BLaER1 (cell line): ENCODE measurements at regions not wholly inside any gene's neighbourhood (a gene's known extent, or its start where the extent isn't known, plus 50 kb on each side); places are given as distances from the start of the nearest gene placed in this dataset.

Experiments used
- H3K27ac ChIP-seq: shearing (Covaris generic); formaldehyde crosslinking; 2 replicates; pipeline ENCODE4 v1.8.1; 2022
- H3K27me3 ChIP-seq: shearing (Covaris generic); formaldehyde crosslinking; 2 replicates; pipeline ENCODE4 v1.8.1; 2022
- H3K36me3 ChIP-seq: shearing (Covaris generic); formaldehyde crosslinking; 2 replicates; pipeline ENCODE4 v1.8.1; 2022
- H3K4me1 ChIP-seq: shearing (Covaris generic); formaldehyde crosslinking; 2 replicates; pipeline ENCODE4 v1.8.1; 2022
- H3K4me2 ChIP-seq: shearing (Covaris generic); formaldehyde crosslinking; 2 replicates; pipeline ENCODE4 v1.8.1; 2022
- H3K4me3 ChIP-seq: shearing (Covaris generic); formaldehyde crosslinking; 2 replicates; pipeline ENCODE4 v1.8.1; 2022
- H3K9ac ChIP-seq: shearing (Covaris generic); formaldehyde crosslinking; 2 replicates; pipeline ENCODE4 v1.8.1; 2022
- H3K9me3 ChIP-seq: shearing (Covaris generic); formaldehyde crosslinking; 2 replicates; pipeline ENCODE4 v1.8.1; 2022
- H4K20me1 ChIP-seq: shearing (Covaris generic); formaldehyde crosslinking; 2 replicates; pipeline ENCODE4 v1.8.1; 2022
- Cebpa-rat ChIP-seq: shearing (Covaris generic); IDR thresholded peaks from 2 replicates; pipeline ENCODE4 v1.8.1; 2022

DNA sequence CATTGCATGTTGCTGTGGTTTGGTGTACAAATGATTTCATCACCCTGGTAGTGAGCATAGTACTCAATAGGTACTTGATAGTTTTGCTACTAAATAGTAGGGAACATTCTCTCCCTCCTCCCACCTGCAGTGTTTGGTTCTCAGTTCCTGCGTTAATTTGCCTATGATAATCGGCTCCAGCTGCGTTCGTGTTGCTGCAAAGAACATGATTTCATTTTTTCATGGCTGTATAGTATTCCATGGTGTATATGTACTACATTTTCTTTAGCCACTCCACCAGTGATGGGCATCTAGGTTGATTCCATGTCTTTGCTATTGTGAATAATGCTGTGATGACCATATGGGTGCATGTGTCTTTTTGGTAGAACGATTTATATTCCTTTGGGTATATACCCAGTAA is 903.4 kb downstream of the TTLL7 start:
- H3K4me1 ChIP-seq = no peaks in the 10 kb centered on the region
- no peaks in the 10 kb centered on the region for H3K9me3 ChIP-seq
- no peak overlapping the region for H3K4me2 ChIP-seq
- H3K27me3 ChIP-seq = no peaks in the 10 kb centered on the region
- H3K4me3 ChIP-seq = no peak overlapping the region
- H3K9ac ChIP-seq = no peak overlapping the region
- TF ChIP-seq Cebpa-rat = no peak
- H3K27ac ChIP-seq = no peak overlapping the region
- no peaks in the 10 kb centered on the region for H3K36me3 ChIP-seq
- no peaks in the 10 kb centered on the region for H4K20me1 ChIP-seq

DNA sequence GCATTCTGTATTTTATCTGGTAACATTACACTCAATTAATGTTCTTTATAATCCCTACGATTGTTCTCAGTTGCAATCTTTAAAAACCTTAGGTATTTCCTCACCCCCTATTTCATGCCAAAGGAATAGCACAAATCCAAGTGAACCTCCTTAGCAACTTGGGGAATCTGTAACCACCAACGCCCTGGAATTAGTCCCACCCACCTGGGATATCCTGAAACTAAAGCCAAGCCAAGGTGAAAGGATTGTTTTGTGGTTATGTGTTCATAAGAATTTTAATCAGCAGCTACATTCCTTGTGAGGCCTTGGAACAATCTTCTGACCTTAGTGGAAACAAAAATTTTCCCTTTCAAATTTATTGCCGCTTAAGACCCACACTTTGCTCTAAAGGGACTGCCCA is 908.7 kb downstream of the TTLL7 start:
- no peaks in the 10 kb centered on the region for H3K36me3 ChIP-seq

DNA sequence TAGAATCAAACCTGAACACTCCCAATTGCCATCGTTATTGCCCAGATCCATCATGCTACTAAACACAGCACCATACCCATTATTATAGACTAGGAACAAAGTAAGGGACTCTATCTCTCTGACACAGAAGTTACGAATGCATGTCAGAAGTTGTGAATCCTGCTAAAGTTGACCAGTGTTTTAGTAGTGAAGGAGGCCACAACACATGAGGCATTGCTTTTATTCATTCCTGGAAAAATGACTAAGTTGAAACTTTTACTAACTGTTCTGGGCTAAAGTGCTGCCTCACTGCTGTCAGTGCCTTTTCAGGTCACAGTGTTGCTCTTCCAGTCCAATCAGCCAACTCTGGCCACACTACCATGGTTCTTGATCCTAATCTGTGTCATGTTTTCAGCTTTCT is 911.1 kb downstream of the TTLL7 start:
- Histone ChIP-seq H3K36me3 (no peaks in the 10 kb centered on the region), H3K9ac (no peak overlapping the region), H3K9me3 (no peaks in the 10 kb centered on the region), H4K20me1 (no peaks in the 10 kb centered on the region), H3K4me2 (no peak overlapping the region), H3K27me3 (no peaks in the 10 kb centered on the region), H3K4me1 (no peaks in the 10 kb centered on the region), H3K27ac (no peak overlapping the region), H3K4me3 (no peak overlapping the region)
- TF ChIP-seq Cebpa-rat = no peak

More for the DNA sequence above, 908.7 kb downstream of the TTLL7 start:
- no peak overlapping the region for H3K27ac ChIP-seq
- H3K4me2 ChIP-seq = no peak overlapping the region
- TF ChIP-seq Cebpa-rat = no peak
- no peaks in the 10 kb centered on the region for H3K27me3 ChIP-seq
- H3K4me1 ChIP-seq = no peaks in the 10 kb centered on the region
- no peak overlapping the region for H3K9ac ChIP-seq
- H3K4me3 ChIP-seq = no peak overlapping the region
- no peaks in the 10 kb centered on the region for H4K20me1 ChIP-seq
- no peaks in the 10 kb centered on the region for H3K9me3 ChIP-seq

DNA sequence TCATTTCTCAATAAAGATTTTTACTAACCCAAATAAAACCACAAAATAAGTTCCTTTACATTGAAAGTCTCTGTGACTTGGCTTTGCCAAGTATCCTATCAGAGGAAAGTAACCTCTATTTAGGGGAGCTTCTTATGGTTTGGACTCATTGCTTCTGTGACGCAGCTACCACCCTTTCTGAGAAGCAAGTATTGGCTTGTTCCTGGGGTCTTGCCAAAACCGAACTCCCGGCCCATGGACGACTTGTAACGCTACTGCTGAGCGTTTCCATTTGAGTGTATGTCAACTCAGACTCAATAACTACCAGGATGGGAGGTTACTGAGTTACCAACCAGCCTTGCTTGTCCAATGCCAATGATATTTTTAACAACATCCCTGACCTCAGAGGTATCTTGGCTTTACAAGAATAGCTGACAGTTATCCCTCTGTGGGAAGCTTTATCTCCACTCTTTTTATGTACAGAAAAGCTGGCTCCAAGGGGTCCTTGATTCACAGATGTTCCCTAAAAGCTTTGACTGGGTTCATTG is 911.9 kb downstream of the TTLL7 start:
- Histone ChIP-seq H3K36me3 (no peaks in the 10 kb centered on the region), H3K9me3 (no peaks in the 10 kb centered on the region), H4K20me1 (no peaks in the 10 kb centered on the region), H3K4me3 (no peak overlapping the region), H3K9ac (no peak overlapping the region), H3K4me2 (no peak overlapping the region), H3K27ac (no peak overlapping the region), H3K27me3 (no peaks in the 10 kb centered on the region), H3K4me1 (no peaks in the 10 kb centered on the region)
- no peak for TF ChIP-seq Cebpa-rat

DNA sequence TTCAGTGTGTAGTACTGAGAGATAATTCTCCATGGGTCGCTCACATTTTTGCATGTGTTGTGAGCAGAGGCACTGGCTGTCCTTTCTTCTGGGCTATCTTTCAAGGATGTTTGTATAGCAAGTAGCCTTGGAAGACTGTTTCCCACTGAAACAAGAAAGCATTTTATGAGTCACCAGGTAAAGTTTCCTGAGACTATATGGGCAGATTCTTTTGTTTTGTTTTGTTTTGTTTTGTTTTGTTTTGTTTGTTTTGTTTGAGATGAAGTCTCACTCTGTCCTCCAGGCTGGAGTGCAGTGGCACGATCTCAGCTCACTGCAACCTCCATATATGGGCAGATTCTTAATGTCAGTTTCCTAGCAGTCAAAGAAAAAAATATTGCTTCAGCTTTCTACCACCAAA is 912.6 kb downstream of the TTLL7 start:
- no peak for TF ChIP-seq Cebpa-rat
- no peaks in the 10 kb centered on the region for H3K27me3 ChIP-seq
- no peaks in the 10 kb centered on the region for H3K9me3 ChIP-seq
- H3K36me3 ChIP-seq = no peaks in the 10 kb centered on the region
- H3K27ac ChIP-seq = no peak overlapping the region
- H4K20me1 ChIP-seq = no peaks in the 10 kb centered on the region
- H3K4me1 ChIP-seq = no peaks in the 10 kb centered on the region
- H3K4me3 ChIP-seq = no peak overlapping the region
- H3K4me2 ChIP-seq = no peak overlapping the region
- H3K9ac ChIP-seq = no peak overlapping the region

DNA sequence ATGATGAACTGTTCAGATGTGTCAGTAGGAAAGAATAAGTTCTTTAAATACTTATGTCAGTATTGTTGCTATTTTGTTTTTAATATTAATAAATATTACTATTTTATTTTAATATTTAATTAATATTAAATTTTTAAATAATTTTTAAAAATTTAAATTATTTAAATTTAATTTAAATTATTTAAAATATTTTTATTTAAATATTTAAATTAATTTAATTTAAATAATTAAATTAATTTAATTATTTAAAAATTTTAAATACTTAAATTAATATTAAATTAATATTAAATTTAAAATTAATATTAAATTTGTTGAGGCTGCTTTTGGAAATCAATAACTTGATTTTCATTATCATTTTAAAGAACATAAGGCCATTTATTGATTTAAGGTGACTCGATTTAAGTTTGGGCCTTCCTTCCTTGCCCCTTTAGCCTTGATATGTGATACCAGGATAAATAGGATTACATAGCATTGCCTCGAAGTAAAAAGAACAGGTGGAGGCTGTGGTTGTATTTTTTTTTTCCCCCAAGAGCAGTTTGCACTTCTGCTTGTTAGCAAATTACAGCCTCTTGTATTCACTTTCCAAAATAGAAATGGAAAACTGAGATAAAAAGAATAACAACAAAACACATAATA is 915.2 kb downstream of the TTLL7 start:
- no peaks in the 10 kb centered on the region for H3K36me3 ChIP-seq
- H3K4me3 ChIP-seq = no peak overlapping the region
- no peak overlapping the region for H3K9ac ChIP-seq
- H3K4me1 ChIP-seq = no peaks in the 10 kb centered on the region
- no peaks in the 10 kb centered on the region for H3K27me3 ChIP-seq
- H3K27ac ChIP-seq = no peak overlapping the region
- no peak overlapping the region for H3K4me2 ChIP-seq
- no peaks in the 10 kb centered on the region for H4K20me1 ChIP-seq
- TF ChIP-seq Cebpa-rat = no peak
- H3K9me3 ChIP-seq = no peaks in the 10 kb centered on the region

DNA sequence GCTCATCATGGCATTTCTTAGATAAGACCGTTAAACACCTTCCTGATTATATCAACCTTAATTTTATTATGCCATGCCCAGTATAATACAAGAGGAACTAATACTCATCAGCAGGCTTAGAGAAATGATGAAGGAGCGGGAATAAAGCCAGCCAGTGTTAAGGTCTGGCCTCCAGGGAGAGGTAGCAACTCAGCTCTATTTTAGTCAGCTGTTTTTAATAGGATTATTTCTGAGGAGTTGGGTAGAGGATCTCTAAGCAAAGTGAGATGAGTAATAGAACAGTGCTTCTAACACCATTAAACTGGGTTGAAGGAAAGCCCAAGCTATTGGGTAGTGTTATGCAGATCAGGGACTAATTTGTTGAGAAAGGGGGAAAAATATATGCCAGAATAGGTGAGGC is 921.5 kb downstream of the TTLL7 start:
- Histone ChIP-seq H3K27me3 (no peaks in the 10 kb centered on the region), H3K4me3 (no peak overlapping the region), H3K9ac (no peak overlapping the region), H3K27ac (no peak overlapping the region), H4K20me1 (no peaks in the 10 kb centered on the region), H3K4me1 (0 out of 2 replicates have a peak, but pooled peaks cover 6% of the 10 kb centered on the region), H3K4me2 (no peak overlapping the region), H3K9me3 (no peaks in the 10 kb centered on the region), H3K36me3 (no peaks in the 10 kb centered on the region)
- TF ChIP-seq Cebpa-rat = no peak

DNA sequence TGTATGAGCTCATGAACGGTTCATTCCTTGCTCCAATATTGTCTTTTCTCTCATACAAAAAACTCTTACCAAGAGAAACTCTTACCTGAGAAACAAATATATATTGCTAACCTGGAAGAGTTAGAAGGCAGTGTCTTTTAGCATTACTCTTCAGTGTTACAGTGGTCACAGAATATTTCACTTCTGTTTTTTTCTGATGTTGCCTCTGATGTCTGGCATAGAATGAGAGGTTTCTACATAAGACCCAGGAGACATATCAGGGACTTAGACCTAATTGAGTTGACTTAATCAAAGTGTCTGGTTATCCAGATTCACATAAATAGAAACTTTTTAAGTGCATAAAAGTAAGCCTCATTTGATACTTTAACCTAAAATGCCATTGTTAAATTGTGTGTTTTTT is 923.8 kb downstream of the TTLL7 start:
- TF ChIP-seq Cebpa-rat = no peak
- Histone ChIP-seq H3K27ac (no peak overlapping the region), H3K9ac (no peak overlapping the region), H3K4me2 (no peak overlapping the region), H3K9me3 (no peaks in the 10 kb centered on the region), H3K27me3 (no peaks in the 10 kb centered on the region), H4K20me1 (no peaks in the 10 kb centered on the region), H3K4me3 (no peak overlapping the region), H3K36me3 (no peaks in the 10 kb centered on the region), H3K4me1 (0 out of 2 replicates have a peak, but pooled peaks cover 6% of the 10 kb centered on the region)

DNA sequence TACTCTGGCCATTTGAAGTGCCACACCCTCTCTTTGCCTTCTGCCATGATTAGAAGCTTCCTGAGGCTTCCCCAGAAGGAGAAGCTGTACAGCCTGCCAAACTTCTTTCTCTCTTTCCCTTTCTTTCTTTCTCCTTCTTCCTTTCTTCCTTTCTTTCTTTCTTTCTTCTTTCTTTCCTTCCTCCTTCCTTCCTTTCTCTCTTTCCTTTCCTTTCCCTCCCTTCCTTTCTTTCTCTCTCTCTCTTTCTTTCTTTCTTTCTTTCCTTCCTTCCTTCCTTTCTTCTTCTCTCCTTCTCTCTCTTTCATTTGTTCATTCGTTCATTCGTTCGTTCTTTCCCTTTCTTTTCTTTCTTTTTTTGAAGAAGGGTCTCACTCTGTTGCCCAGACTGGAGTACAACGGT is 931.0 kb downstream of the TTLL7 start:
- no peak overlapping the region for H3K4me2 ChIP-seq
- no peak overlapping the region for H3K9ac ChIP-seq
- TF ChIP-seq Cebpa-rat = no peak
- no peaks in the 10 kb centered on the region for H3K27me3 ChIP-seq
- no peaks in the 10 kb centered on the region for H3K9me3 ChIP-seq
- no peaks in the 10 kb centered on the region for H3K4me1 ChIP-seq
- H4K20me1 ChIP-seq = no peaks in the 10 kb centered on the region
- H3K27ac ChIP-seq = no peak overlapping the region
- H3K4me3 ChIP-seq = no peak overlapping the region
- H3K36me3 ChIP-seq = no peaks in the 10 kb centered on the region

DNA sequence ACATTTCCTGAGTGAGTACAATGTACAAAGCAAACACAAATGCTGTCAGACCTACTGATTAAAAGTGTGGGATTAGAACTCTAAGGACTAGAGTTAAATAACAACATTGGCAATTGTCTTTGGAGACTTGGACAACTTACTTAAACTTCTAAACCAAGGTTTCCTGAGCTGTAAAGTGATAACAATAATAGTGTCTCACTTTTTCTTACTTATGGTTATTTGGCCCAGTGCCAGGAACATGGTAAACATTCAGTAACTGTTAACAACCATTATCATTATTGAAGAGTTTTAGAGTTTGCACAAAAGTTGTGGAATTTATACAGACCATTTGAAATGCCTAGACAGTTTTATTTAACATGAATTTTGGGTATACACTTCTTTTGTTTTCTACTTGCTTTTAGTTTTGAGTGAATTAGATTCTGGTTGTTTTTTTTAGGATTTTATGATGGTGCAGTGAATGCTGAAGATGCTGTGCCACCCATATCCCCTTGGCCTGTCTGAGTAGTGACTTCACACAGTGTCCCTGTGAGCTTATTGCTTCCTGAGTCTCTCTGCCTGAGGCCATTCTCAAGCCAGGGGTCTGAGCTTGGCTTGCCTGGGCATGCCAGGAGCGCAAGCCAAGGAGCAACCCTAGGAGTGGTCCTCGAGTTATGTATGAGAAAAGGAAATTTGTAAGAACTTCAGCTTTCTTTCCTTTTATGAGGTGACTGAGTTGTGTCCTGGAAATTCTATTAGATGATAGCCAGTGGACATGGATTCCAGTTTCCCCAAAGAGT is 932.8 kb downstream of the TTLL7 start:
- Histone ChIP-seq H3K9me3 (no peaks in the 10 kb centered on the region), H3K4me3 (no peak overlapping the region)

More for the DNA sequence above, 932.8 kb downstream of the TTLL7 start:
- Histone ChIP-seq H3K4me1 (no peaks in the 10 kb centered on the region), H3K4me2 (no peak overlapping the region), H3K27me3 (no peaks in the 10 kb centered on the region), H4K20me1 (no peaks in the 10 kb centered on the region), H3K27ac (no peak overlapping the region), H3K36me3 (no peaks in the 10 kb centered on the region), H3K9ac (no peak overlapping the region)
- TF ChIP-seq Cebpa-rat = no peak
